Transverse colon (tissue), 4 donors: ENCODE measurements at regions not wholly inside any gene's neighbourhood (a gene's known extent, or its start where the extent isn't known, plus 50 kb on each side); places are given as distances from the start of the nearest gene placed in this dataset.

Experiments
- DNase-seq: peaks from one replicate; pipeline ENCODE4 v3.0.0-alpha.2; 2019
- H3K27ac ChIP-seq, 4 donors: fragments of 200-600 bp; sonication (generic); 2 replicates each; pipeline ENCODE4 v1.5.1; 2016 to 2018; ENCODE audit warnings: inconsistent platforms in 4 of 4
- H3K27me3 ChIP-seq: fragments of 200-600 bp; sonication (generic); 2 replicates; pipeline ENCODE4 v1.5.1; 2017; ENCODE audit warnings: inconsistent platforms
- H3K36me3 ChIP-seq, 4 donors: fragments of 200-600 bp; sonication (generic); 2 replicates each; pipeline ENCODE4 v1.5.1; 2017 to 2019; ENCODE audit warnings: inconsistent platforms in 4 of 4
- H3K4me1 ChIP-seq, 4 donors: fragments of 200-600 bp; sonication (generic); 2 replicates each; pipeline ENCODE4 v1.5.1; 2017 to 2020; ENCODE audit warnings: inconsistent platforms in 4 of 4
- H3K4me3 ChIP-seq, 4 donors: fragments of 200-600 bp; sonication (generic); 1 replicate in 1 of 4; 2 replicates in 3 of 4; pipeline versions ENCODE4 v1.5.1 to v1.6.1; 2017 to 2019; ENCODE audit warnings: inconsistent platforms in 4 of 4
- H3K9me3 ChIP-seq, 2 donors: fragments of 200-600 bp; sonication (generic); 2 replicates each; pipeline ENCODE4 v1.5.1; 2017 to 2019; ENCODE audit warnings: inconsistent platforms in 2 of 2
- CTCF ChIP-seq, 5 experiments: fragments of 200-600 bp in 3 of 5; fragments of 450-650 bp in 2 of 5; sonication (generic) in 3 of 5; IDR thresholded peaks; 1 replicate in 2 of 5; 2 replicates in 3 of 5; pipeline ENCODE4 v1.5.1; 2016 to 2017; ENCODE audit warnings: antibody characterized with exemption in 5 of 5, inconsistent platforms in 3 of 5, mild to moderate bottlenecking in 2 of 5, moderate library complexity in 1 of 5
- EP300 ChIP-seq: sonication (generic); formaldehyde crosslinking; IDR thresholded peaks from one replicate; pipeline ENCODE4 v1.6.1; 2017; ENCODE audit warnings: antibody characterized with exemption, low read depth
- POLR2A ChIP-seq: fragments of 450-650 bp; IDR thresholded peaks from one replicate; pipeline ENCODE4 v1.6.1; 2016; ENCODE audit warnings: antibody characterized with exemption, mild to moderate bottlenecking, moderate library complexity
- POLR2AphosphoS5 ChIP-seq, 3 donors: sonication (generic); formaldehyde crosslinking; IDR thresholded peaks; one replicate each; pipeline ENCODE4 v1.6.1; 2016; ENCODE audit warnings: antibody characterized with exemption in 3 of 3
- WGBS, 2 donors: methylation state at CpG; one replicate each; pipeline ENCODE4 v1.1.5; 2018; ENCODE audit warnings: low coverage in 1 of 2; 5-methylcytosine and 5-hydroxymethylcytosine counted together
- in situ Hi-C, 4 donors: fragments of 200-750 bp; cut with MboI; loops; one replicate each; pipeline versions ENCODE4 v1.15.0 to v1.15.1; 2017; ENCODE audit warnings: low sequenced_read_pairs in 3 of 4, low pct_ligation_motif_present in 1 of 4, low pct_unique_long_range_greater_than_20kb in 1 of 4
- intact Hi-C: fragments of 100-400 bp; cut with DNase I; formaldehyde crosslinking; loops from one replicate; pipeline ENCODE4 v1.15.1; 2023; ENCODE audit warnings: low total_unique reads

- H3K27me3 ChIP-seq: peaks cover 37% of the 10 kb centered on the region
- intact Hi-C loops (no loop called here), in situ Hi-C loops (no loop called here)
- no peaks in the 10 kb centered on the region for H3K9me3 ChIP-seq
- no peak overlapping the region for H3K4me3 ChIP-seq
- TF ChIP-seq POLR2A (no peak), CTCF (IDR thresholded peaks at IDR 0.05) (no peak)
- no peak overlapping the region for H3K27ac ChIP-seq
- H3K36me3 ChIP-seq: no peaks in the 10 kb centered on the region
- H3K4me1 ChIP-seq: no peaks in the 10 kb centered on the region
- WGBS, 2 donors: 59 to 80% methylated on average over 4 to 5 of the region's 5 CpGs
- DNase-seq: no peak
Observed at GRCh38 chr17:36829676-36830075, 107.6 kb upstream of the LHX1 start.

- Histone ChIP-seq H3K27me3 (peaks cover under 1% of the 10 kb centered on the region), H3K27ac (no peak overlapping the region), H3K4me3 (no peak overlapping the region), H3K4me1 (no peaks in the 10 kb centered on the region), H3K36me3 (no peaks in the 10 kb centered on the region), H3K9me3 (no peaks in the 10 kb centered on the region)
- WGBS, 2 donors: 100% methylated on average over 1 of the region's 1 CpG; no CpG with 5 or more reads in 1 of the 2 donors
- TF ChIP-seq CTCF (IDR thresholded peaks at IDR 0.05) (no peak), EP300 (no peak), POLR2A (no peak)
- in situ Hi-C loops: no loop called here
- no peak for DNase-seq
- intact Hi-C loops: no loop called here
Observed at GRCh38 chr17:36833279-36833678, 104.0 kb upstream of the LHX1 start.

GRCh38 chr17:36835036-36835435 lies 102.2 kb upstream of the LHX1 start:
- intact Hi-C loops: no loop called here

GRCh38 chr17:36837195-36837938 lies 99.9 kb upstream of the LHX1 start:
- peaks cover 20% of the 10 kb centered on the region for H3K27me3 ChIP-seq
- TF ChIP-seq POLR2AphosphoS5 (IDR thresholded peaks at IDR 0.05) (no peak), POLR2A (no peak), EP300 (no peak), CTCF (IDR thresholded peaks at IDR 0.05) (no peak)
- WGBS, 2 donors: 56 to 57% methylated on average over 5 to 14 of the region's 14 CpGs
- H3K9me3 ChIP-seq: no peaks in the 10 kb centered on the region
- in situ Hi-C loops (no loop called here), intact Hi-C loops (no loop called here)
- H3K36me3 ChIP-seq: no peaks in the 10 kb centered on the region
- H3K4me3 ChIP-seq: no peak overlapping the region
- H3K27ac ChIP-seq: no peak overlapping the region
- no peaks in the 10 kb centered on the region for H3K4me1 ChIP-seq
- no peak for DNase-seq

More at GRCh38 chr17:36835036-36835435, 102.2 kb upstream of the LHX1 start:
- no peak overlapping the region for H3K4me3 ChIP-seq
- H3K9me3 ChIP-seq: no peaks in the 10 kb centered on the region
- H3K27ac ChIP-seq: no peak overlapping the region
- no peak for TF ChIP-seq CTCF (IDR thresholded peaks at IDR 0.05)
- no peak for TF ChIP-seq EP300
- no peak for TF ChIP-seq POLR2AphosphoS5 (IDR thresholded peaks at IDR 0.05)
- no peak for TF ChIP-seq POLR2A
- no peak for DNase-seq
- no peaks in the 10 kb centered on the region for H3K4me1 ChIP-seq
- 53 to 90% methylated on average over 2 to 4 of the region's 4 CpGs for WGBS, 2 donors
- H3K36me3 ChIP-seq: no peaks in the 10 kb centered on the region
- H3K27me3 ChIP-seq: peaks cover 9% of the 10 kb centered on the region
- in situ Hi-C loops: no loop called here
